ENCODE measurements at regions not wholly inside any gene's neighbourhood (a gene's known extent, or its start where the extent isn't known, plus 50 kb on each side); places are given as distances from the start of the nearest gene placed in this dataset.

- Histone ChIP-seq H3K4me3 (replicated peaks; ENCODE audit: insufficient read depth, low read length) (no peak overlapping the region), H3K27ac (replicated peaks) (no peak overlapping the region), H3K27me3 (ENCODE audit: insufficient read depth, poor library complexity, severe bottlenecking) (peaks cover 2% of the 10 kb centered on the region)
- TF ChIP-seq CTCF (IDR thresholded peaks at IDR 0.05; ENCODE audit: insufficient read depth, low read length) (no peak), REST (IDR thresholded peaks at IDR 0.05; ENCODE audit: insufficient replicate concordance, low read depth) (no peak), SPI1 (IDR thresholded peaks at IDR 0.05; ENCODE audit: borderline replicate concordance, low read depth) (no peak), GABPA (IDR thresholded peaks at IDR 0.05; ENCODE audit: low read depth) (no peak), POLR2AphosphoS5 (IDR thresholded peaks at IDR 0.05; ENCODE audit: low read depth) (no peak)
- DNase-seq (ENCODE audit: low read depth in 1 of 2, low spot score in 1 of 2): no peak
Observed at GRCh38 chr6:152845421-152845820, 94.8 kb downstream of the VIP start.

- peaks cover 2% of the 10 kb centered on the region for H3K27me3 ChIP-seq (ENCODE audit: insufficient read depth, poor library complexity, severe bottlenecking)
- no peak for DNase-seq (ENCODE audit: low read depth in 1 of 2, low spot score in 1 of 2)
- H3K27ac ChIP-seq (replicated peaks): no peak overlapping the region
- H3K4me3 ChIP-seq (replicated peaks; ENCODE audit: insufficient read depth, low read length): no peak overlapping the region
- TF ChIP-seq GABPA (IDR thresholded peaks at IDR 0.05; ENCODE audit: low read depth) (no peak), REST (IDR thresholded peaks at IDR 0.05; ENCODE audit: insufficient replicate concordance, low read depth) (no peak), POLR2AphosphoS5 (IDR thresholded peaks at IDR 0.05; ENCODE audit: low read depth) (no peak), CTCF (IDR thresholded peaks at IDR 0.05; ENCODE audit: insufficient read depth, low read length) (no peak), SPI1 (IDR thresholded peaks at IDR 0.05; ENCODE audit: borderline replicate concordance, low read depth) (no peak)
Observed at GRCh38 chr6:152846825-152847224, 96.2 kb downstream of the VIP start.

GRCh38 chr6:152848919-152849318 lies 98.3 kb downstream of the VIP start:
- TF ChIP-seq POLR2AphosphoS5 (IDR thresholded peaks at IDR 0.05; ENCODE audit: low read depth): no peak
- TF ChIP-seq REST (IDR thresholded peaks at IDR 0.05; ENCODE audit: insufficient replicate concordance, low read depth): no peak
- no peak for TF ChIP-seq SPI1 (IDR thresholded peaks at IDR 0.05; ENCODE audit: borderline replicate concordance, low read depth)
- no peak for TF ChIP-seq CTCF (IDR thresholded peaks at IDR 0.05; ENCODE audit: insufficient read depth, low read length)
- no peak for TF ChIP-seq GABPA (IDR thresholded peaks at IDR 0.05; ENCODE audit: low read depth)
- peaks cover 2% of the 10 kb centered on the region for H3K27me3 ChIP-seq (ENCODE audit: insufficient read depth, poor library complexity, severe bottlenecking)
- DNase-seq (ENCODE audit: low read depth in 1 of 2, low spot score in 1 of 2): no peak
- no peak overlapping the region for H3K4me3 ChIP-seq (replicated peaks; ENCODE audit: insufficient read depth, low read length)
- H3K27ac ChIP-seq (replicated peaks): no peak overlapping the region
